ENCODE measurements at regions not wholly inside any gene's neighbourhood (a gene's known extent, or its start where the extent isn't known, plus 50 kb on each side); places are given as distances from the start of the nearest gene placed in this dataset.
A peak's percentile ranks its signal among the peaks of the same experiment; 100 is the strongest.
"Not testable (repeated sequence)": the region's sequence is repeated elsewhere in the genome, so short reads cannot be mapped to it uniquely, and the experiment has no call there.

DNA sequence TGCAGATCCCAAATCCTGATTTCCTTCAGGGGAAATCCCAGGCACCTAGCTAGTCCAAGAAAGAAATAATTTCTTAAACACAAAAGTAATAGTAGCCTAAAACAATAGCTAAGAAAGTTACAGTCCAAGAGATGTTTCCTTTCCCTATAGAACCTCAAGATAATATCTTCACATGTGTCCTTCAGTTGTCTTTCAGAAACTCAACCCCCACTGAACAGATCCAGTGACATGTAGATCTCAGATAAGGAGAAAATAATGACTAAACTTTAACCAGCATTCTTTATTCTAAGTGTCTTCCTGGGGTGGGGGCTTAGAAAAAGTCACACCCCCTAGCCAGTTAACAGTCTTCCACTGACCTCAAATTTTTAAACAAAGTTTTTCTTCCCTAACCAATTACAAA is 131.3 kb upstream of the ADRA1B start:
- no peak for DNase-seq (ENCODE audit: low read depth)

DNA sequence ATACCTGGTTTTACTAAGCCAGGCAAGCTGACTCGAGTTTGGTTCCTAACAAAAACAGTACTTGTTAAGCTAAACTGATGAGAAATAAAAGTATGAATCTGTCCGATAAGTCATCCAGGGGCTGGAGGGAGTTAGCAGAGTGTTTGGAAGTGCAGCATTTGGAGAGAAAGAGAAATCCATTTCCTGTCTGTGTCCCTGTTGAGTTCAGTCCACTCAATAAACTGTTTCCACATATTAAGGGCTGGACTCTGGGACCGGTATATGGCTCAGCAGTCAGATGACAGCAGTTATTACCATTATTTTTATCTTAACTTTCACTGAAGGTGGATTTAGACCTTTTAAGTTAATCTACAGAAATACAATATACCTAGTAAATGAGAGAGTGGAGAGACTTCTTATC is 130.6 kb upstream of the ADRA1B start:
- peak; percentile 50 for DNase-seq (ENCODE audit: low read depth)

DNA sequence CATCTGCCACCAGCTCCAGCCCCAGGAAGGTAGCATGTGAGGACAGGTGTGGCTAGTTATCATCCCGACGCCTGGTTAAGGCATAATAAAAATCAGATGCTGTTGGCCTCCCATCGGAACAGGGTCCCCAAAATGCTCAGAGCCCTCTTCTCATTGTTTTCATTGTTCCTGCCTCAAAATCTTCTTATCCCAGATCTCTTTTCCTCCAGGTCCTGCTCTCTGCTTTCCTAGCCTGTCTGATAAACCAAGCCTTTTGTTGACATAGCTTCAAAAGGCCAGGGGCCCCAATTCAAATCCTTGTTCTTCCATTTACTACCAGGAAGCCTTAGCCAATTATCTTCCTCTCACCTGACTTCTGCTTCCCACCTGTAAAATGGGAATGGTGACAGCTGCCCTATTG is 130.1 kb upstream of the ADRA1B start:
- no peak for DNase-seq (ENCODE audit: low read depth)

DNA sequence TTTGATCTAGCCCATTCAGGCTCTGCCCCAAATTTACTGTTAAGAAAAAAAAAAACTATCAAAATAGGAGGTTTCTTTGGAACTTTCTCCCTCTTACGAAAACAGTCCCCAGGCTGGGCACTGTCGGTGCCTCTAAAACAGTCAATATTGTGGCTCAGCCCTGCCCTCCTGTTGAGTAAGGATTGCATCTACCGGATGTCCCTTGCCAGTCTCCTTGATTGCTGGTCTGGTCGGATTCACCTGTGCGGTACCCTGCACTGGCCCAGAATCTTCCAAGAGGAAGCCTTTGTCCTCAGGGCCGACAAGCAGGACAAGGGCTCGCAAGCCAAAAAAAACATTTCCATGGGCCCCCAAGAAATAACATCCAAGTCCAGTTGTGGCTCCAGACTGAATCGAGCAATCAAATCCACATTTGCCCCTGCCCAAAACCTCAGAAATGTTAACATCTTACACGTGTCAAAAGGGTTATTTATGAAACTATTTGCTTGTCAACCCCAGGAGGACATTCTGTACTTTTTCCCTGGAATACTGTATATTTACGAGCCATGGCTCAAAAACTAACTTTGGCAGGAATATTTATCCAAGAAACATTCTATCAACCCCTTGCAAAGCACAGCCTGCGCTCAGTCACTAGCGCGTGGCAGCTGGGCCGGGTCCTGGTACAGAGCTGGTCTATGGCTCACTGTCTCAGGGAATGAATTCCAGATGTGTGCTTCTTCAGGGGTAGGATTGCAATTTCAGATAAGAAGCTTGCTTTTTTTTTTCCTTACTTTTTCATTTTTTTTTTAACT is 129.2 kb upstream of the ADRA1B start:
- peak; percentile 88 for DNase-seq (ENCODE audit: low read depth)

DNA sequence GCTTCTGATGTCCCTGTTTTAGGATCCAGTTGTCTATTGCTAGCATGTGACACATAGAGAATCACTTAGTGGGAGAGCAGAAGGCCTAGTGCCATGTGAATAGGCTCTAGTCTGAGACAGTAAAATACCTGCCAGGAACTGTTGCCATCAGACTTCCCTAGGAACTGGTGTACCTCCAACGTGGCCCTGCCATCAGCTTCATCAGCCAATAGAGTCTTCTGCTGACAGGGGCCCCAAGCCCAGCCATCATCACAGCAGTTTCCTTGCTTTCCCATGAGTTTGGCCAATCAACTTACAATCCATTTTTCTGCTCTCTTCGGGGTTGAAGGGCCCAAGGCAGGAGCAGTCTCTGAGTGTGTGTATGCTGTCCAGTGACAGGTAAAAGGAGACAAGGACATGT is 128.4 kb upstream of the ADRA1B start:
- no peak for DNase-seq (ENCODE audit: low read depth)

DNA sequence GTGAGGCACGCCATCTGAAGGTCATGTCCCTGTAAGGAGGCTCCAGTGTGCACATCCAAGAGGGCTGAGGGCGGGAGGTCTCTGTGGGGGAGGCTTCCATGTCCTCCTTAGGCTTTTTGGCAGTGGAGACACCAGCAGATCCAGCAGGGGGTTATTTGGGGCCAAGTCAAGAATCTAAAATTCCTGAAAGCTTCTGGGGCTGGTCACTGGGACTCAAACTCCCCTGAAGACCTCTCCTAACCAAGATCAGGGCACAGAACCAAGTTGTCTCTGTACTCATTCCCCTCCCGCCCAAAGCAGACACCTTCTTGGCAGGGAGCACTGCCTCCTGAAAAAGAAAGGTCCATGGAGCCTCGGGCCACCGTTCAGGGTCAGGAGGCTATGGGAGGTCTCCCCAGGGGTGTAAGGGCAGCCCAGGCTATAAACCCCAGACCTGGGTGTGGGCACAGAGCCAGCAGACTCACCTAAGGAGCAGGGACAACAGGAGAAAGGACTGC is 127.4 kb upstream of the ADRA1B start:
- no peak for DNase-seq (ENCODE audit: low read depth)

DNA sequence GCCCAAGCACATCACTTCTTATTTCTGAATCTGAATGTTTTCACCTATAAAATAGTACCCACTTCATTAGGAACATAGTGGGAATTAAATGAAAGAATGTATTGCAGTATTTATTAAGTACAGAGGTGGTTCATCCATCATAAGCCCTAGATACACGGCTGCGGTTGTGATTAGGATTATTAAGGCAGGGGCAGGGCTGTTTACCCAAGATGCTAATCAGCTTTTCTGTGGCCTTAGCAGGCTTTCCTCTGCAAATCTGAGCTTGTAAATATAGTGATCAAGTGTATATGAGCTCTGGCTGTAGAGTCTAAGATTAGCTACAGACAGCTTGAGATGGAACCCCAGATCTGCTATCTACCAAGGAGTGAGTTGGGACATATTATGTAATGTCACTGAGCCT is 124.1 kb upstream of the ADRA1B start:
- DNase-seq (ENCODE audit: low read depth): no peak

DNA sequence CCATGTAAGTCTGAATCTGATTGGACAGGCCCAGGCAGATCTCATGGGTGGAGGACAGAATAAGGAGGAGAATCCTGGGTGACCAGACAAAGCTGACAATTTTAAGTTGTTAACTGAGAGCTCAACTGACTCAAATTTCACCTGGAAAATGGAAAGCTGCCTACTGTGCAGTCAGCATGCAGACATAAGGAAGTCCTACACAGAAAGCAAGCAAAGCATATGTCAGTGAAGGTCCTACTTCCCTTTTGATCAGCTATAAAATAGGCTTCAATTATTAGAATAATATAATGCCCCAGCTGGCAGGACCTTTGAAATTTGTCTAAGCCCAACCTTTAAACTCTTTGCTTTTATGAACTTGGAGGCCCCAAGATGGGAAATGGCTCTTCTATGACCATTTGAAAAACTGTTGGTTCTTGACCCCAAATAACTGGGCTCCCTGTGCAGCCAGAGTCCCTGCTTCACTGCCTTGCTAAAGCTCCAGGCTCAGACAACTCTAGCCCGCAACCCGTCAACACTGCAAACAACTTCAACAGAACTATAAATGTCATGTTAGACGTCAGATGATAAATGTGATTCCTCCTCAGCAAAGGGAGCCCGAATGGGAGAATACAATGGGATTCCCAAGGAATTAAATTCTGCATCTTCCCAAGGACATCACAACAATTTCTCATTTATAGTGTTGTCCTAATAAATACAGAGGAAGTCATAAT is 118.9 kb upstream of the ADRA1B start:
- no peak for DNase-seq (ENCODE audit: low read depth)

DNA sequence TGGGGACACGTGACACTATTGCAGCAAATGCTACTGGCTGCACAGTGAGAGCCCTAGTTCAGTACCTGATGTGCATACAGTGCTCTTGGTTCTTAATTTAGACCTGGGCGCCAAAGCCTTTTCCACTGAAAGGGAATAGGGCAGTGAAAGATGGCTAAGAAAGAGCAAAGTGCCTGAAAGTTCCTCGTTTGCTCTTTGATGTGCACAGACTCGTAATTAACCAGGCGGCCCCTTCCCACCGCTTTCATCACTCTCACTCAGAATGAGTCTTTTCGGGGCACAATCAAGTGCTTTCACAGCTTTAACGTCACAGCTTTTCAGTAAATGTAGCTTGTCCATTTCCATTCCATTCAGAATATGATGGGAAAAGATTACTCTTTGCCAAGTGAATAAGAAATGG is 116.6 kb upstream of the ADRA1B start:
- DNase-seq (ENCODE audit: low read depth): no peak

DNA sequence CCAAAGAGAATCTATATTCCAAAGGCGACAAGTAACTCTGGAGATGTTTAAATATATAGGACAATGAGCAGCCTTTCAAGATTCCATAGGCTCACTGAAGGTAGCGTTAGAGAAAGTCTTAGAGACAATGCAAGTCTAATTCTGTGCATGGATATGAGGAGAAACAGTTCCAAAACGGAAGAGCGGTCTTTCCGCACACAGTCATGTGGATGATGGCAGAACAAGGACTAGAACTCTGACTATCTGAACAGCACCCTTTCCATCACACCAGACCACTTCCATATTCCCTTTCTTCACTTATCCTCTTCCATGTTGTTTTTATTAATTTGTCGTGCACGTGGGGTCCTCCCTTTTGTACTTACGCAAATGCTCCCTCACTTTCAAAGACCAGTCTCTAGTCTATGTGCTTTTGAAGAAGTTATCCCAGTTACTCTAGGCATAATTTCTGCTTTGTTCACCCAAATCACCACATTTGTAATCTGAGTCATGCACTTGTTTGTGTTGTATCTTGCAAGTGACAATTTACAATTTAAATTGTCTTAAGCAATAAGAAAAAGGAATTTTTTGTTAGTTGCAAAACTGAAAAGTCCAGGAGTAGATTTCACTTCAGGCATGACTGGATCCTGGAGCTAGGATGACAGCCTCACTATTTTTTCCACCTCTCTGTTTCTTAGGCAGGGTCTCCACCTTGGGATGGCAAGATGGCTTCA is 116.0 kb upstream of the ADRA1B start:
- no peak for DNase-seq (ENCODE audit: low read depth)

DNA sequence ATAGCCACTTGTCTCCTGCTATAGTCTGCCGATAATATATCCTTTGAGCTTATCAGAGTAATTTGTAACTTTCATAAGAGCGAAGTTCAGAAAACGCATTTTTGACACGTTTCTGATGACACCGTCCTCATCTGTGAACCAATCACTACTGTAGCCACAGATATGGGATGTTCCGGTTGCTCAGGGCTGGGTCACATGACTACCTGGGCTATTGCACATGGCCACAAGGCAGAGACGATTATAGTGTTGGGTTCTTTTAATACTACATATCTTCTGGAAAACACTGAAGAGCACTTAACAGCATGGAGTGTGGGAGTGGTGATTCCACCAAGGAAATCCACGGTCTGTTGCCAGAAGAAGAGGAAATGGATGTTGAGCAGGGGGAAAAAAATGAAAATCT is 115.0 kb upstream of the ADRA1B start:
- DNase-seq (ENCODE audit: low read depth): no peak

DNA sequence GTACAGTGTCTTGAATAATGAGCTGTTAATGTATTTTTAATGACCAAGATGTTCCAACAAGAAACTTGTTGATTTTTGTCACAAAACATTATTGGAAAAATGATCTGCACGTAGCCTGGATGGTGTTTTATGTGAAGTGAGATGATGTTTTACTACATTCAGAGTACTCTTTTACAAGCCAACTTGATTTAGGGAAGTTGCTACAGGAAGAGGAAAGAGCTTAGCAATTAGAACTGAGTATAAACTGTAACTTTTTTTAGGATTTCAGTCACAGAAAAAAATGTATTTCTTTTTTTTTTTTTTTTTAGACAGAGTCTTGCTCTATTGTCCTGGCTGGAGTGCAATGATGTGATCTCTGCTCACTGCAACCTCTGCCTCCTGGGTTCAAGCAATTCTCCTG is 113.6 kb upstream of the ADRA1B start:
- DNase-seq (ENCODE audit: low read depth): no peak

DNA sequence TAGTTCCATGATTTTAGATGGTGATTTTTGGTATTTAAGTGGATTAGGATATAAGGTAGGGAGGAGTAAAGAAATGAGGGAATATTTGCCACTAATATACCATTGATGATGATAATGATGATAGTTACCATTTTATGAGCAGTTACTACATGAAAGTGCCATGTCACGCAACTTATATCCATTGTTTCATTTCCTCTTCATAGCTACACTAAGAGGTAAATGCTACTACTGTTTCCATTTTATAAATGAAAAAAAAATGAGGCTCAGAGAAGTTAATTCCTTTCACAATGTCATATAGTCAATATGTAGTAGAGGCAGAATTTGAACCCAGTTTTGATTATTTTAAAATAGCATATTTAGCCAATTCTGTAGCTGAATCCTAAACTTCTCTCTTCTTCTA is 112.2 kb upstream of the ADRA1B start:
- DNase-seq (ENCODE audit: low read depth): no peak

DNA sequence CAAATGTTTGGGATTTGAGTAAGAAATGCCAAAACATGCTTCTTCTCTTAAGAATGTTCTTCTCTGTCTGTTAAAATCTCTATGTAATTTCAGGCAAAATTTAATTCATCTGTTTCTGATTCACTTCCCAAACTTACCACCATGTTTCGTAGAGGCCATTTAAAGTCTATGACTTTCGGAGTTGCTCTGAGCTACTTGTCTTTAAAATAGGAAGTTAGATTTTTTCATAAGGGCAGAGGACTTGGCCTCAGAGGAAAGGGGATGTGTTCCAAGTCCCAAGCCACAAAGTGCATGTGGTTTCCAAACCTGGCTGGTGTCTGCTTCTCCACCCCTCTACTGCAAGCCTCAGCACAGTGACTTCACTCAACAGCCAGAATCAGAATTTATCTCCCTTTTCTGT is 111.3 kb upstream of the ADRA1B start:
- peak; percentile 44 for DNase-seq (ENCODE audit: low read depth)

DNA sequence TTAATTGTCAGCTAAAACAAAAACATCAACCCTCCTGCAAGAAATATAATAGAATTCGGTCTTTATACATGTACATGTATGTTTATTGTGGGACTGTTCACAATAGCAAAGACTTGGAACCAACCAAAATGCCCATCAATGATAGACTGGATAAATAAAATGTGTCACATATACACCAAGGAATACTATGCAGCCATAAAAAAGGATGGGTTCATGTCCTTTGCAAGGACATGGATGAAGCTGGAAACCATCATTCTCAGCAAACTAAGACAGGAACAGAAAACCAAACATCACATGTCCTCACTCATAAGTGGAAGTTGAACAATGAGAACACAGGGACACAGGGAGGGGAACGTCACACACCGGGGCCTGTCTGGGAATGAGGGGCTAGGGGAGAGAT is 109.1 kb upstream of the ADRA1B start:
- DNase-seq (ENCODE audit: low read depth): not testable (repeated sequence)

DNA sequence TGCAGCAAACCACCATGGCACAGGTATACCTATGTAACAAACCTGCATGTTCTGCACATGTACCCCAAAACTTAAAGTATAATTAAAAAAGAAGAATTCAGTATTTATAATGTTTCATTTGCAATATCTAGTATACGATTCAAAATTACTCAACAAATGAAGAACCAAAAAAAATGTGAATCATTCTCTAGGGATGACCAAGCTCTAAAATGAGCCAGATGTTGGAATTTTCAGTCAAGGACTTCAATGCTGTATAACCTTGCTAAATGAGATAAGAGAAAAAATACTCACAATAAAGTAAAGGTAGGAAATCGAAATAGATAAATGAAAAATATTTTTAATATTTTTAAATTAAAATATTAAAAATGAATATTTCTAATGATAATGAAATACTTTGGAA is 108.7 kb upstream of the ADRA1B start:
- DNase-seq (ENCODE audit: low read depth): no peak

DNA sequence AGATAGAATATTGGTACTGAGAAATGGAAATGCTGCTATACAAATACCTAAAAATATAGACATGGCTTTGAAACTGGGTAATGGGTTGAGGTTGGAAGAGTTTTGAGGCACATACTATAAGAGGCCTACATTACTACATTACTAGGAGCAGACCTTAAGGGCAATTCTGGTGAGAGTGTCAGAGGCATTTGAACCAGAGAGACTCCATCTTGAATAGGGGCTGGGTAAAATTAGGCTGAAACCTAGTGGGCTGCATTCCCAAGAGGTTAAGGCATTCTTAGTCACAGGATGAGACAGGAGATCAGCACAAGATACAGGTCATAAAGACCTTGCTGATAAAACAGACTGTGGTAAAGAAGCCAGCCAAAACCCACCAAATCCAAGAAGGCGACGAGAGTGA is 104.6 kb upstream of the ADRA1B start:
- no peak for DNase-seq (ENCODE audit: low read depth)

DNA sequence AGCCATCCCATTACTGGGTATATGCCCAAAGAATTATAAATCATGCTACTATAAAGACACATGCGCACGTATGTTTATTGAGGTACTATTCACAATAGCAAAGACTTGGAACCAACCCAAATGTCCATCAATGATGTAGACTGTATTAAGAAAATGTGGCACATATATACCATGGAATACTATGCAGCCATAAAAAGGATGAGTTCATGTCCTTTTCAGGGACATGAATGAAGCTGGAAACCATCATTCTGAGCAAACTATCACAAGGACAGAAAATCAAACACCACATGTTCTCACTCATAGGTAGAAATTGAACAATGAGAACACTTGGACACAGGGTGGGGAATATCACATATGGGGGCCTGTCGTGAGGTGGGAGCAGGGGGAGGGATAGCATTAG is 103.5 kb upstream of the ADRA1B start:
- DNase-seq (ENCODE audit: low read depth): not testable (repeated sequence)

DNA sequence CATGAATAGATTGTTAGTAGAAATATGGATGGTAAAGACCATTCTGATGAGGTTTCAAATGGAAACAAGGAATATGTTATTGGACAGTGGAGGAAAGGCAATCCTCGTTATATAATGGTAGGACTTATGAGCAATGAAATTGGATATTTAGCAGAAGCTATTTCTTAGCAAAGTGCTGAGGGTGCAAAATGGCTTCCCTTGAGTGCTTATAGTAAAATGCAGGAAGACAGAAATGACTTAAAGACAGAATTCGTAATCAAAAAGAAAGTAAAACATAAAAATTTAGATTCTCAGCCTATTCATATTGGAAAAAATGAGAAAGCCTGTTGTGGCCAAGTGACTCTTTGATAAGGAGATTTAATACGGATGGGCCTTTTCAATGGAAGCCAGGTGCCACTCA is 102.1 kb upstream of the ADRA1B start:
- DNase-seq (ENCODE audit: low read depth): no peak

DNA sequence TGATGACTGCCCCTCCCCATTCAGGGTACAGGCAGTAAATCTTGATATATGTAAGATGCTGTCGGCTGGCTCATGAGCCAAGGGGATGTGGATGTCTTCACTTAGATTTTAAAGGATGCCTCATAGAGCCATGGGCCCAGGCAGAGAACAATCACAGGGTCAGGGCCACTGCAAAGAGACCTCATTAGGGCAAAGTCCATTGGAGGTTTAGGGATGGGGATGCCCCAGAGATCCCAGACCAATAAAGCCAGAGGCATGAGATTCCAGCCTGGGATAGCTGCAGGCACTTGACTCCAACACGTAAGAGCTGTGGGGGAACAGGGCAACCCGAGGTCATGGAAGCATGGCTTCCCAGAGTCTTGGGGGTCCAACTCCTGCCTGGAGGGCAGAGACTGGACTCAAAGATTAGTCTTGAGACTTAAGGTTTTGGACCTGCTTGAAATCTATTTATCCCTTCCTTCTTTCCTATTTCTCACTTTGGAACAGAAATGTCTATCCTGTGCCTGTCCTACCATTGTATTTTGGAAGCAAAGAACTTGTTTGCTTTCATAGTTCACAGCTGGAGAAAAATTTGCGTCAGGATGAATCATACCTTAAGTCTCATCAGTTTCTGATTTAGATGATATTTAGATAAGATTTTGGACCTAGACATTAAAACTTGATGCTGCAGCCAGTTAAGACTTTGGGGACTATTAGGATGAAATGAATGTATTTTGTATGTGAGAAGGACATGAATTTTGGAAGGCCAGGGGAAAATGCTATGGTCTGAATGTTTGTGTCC is 101.3 kb upstream of the ADRA1B start:
- peak; percentile 53 for DNase-seq (ENCODE audit: low read depth)

DNA sequence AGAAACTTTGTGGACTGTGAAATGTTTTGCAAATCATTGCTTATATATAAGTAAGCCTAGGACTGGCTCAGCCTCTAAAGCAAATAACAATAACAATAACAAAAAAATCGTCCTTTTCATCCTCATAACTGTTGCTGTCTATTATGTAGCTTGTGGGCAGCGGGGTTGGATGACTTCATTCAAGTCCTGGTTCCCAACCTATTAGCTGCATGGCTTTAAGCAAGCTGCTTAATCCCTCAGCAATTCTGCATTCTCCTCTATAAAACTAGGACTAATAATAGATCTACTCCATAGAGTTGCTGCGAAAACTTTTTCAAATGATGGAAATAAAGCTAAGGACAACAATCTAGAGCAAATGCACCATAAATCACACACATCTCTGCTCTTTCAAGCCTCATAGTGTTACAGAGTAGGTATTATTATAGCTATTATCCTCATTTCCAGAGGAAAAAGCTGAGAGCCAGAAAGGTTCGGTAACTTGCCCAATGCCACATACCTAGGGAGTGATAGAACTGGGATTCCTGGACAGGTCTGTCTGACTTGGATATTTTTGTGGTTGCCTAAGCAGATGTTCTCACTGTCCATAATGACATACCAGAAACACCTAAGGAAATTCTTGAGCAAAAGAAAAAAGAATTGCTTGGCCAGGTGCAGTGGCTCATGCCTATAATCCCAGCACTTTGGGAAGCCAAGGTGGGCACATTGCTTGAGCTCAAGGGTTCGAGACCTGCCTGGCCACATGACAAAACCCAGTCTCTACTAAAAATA is 98.8 kb upstream of the ADRA1B start:
- peak; percentile 49 for DNase-seq (ENCODE audit: low read depth)
